ENCODE measurements at regions not wholly inside any gene's neighbourhood (a gene's known extent, or its start where the extent isn't known, plus 50 kb on each side); places are given as distances from the start of the nearest gene placed in this dataset.

- ATAC-seq, result no peak
Observed at GRCh38 chr18:72470391-72470790, 73.8 kb downstream of the CBLN2 start.

DNA sequence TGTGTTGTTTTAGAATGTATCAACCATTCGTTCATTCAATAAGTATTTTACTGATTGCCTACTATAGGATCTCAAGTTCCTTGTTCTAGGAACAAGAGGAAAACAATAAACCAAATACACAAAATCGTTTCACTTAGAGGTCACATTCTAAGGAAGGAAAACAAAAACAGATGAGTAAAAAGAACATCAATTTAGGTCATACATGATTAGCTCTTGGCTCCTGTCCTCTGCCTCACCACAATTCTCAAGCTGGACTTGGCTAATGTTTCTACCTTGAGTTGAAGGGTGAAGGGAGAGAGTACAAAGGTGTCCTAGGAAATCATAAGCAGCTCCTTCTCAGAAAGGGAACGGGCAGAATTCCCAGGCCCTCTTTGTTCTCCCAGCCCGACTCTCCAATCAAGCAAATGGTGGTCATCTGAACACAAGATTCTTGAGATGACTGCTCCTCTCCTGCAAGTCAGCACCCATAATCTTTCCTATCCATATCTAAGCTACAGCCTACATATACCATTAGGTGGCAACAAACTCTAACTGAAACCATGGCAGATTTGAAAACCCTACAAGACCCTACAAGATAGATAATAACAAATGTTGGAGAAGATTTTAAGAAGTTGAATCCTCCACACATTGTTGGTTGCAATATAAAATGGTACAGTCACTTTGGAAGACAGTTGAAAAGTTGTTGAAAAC, 76.0 kb downstream of the CBLN2 start:
- no peak for ATAC-seq

DNA sequence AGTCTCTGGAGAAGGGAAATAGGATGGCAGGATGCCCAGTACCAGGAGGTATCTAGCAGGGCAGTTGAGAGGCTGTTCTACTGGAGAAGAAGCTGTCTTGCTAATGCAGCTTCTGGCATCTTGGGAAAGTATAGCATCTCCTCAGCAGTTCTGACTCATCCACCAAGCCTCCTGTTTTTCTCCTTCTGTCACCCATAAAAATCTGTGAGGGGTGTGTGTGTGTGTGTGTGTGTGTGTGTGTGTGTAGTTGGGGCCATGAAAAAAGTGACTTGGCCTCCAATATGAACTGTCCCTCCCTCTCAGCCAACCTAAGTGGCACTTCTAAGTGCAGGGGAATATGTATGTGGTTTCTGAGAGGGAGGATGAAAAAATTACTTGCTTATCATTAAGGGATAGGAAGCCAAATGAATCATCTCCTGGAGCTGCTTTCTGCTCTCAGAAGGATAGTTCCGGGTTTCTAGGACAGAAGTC, 83.9 kb downstream of the CBLN2 start:
- ATAC-seq, result no peak

DNA sequence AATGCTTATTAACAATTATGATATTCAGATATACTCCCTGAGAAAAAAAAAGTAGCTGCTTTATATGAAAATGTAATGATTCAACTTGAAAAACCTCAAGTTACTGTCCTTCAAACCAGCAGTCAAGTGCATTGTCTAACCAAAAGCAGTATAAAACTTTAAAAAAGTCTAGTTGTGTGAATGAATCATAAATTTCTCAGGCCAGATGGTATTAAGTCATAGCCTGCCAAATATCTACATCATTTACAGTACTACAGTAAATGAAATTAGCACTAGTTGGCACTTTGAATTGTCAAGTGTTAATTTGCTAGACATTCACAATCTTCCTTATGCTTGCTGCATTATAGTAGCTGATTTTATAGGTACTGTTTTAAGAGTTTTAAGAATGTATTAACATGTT, 85.9 kb downstream of the CBLN2 start:
- no peak for ATAC-seq

- ATAC-seq, result no peak
Observed at GRCh38 chr18:72456802-72457201, 87.3 kb downstream of the CBLN2 start.

DNA sequence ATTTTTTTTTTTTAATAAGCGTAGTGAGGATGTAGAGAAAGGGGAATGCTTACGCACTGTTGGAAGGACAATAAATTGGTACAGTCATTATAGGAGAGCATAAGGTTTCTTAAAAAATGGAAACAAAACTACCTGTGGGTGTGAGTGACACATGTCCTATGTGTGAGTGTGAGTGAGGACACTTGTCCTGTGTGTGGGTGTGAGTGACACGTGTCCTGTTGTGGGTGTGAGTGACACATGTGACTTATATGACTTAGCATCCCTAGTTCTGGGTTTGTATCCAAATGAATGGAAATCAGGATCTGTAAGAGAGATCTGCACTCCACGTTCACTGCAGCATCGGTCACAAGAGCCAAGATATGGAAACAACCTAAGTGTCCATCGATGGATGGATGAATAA, 91.8 kb downstream of the CBLN2 start:
- ATAC-seq, result no peak

DNA sequence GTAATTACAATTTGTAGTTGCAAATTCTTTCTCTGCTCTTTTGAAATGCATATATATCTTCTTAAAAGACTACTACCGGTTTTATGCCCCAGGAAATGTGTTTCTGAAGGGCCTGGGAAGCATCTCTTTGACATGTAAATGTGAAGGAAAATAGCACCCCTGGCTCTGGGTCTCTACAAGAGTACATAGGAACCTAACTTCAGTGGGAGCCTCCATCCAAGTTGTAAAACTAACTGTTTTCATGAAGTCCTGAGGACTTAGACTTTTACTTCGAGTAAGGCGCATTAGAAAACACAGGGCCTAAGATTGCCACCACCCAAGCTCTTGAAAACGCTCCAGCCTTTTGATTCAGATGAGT, 99.4 kb downstream of the CBLN2 start:
- ATAC-seq, result no peak

DNA sequence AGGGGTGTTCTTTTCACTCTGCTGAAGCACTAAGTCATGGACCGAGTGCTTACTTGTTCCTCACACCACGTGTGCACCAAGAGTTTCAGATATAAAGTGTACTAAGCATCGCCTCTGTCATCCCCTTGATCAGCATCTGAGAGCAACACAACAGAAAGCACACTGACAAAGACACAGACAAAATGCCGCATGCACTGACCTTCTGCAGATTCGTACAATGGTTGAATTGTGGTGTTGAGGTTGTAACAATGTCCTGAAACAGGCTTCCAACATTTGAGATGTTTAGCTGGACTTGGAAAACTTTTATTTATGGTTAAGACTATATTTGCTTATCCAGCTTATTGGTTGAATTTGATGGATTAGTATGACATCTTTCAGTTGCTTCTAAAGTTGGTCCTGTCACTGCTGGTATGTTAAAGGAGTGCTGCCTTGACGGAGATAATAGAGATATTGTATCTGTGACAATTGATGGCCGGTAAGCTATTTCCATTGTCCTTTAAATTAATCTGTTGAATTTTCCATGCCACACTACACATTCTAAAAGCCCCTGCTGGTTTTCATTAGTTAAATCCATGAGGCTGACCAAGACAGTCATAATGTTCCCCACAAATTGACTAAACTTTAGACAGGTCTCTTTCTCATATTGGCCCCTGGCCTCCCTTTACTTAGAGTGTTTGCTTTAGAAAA, 99.9 kb downstream of the CBLN2 start:
- no peak for ATAC-seq

DNA sequence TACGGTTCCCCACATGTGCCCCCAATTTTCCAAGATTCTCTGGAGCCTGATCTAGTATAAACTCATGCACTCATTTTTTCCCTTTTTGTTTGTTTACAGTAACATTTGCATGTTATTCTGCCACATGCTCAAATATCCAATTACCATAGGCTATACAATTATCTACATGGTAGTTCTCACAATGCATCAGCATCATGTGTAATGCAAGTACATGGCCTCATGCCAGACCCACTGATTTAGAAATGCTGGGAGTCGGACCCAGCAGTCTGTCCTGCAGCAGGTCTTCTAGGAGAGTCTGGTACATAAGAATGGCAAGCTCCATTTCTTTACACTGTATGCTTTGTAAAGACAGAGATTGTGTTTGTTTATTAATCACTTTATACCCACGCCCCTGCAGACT, 107.7 kb downstream of the CBLN2 start:
- ATAC-seq, result no peak

- no peak for ATAC-seq
Observed at GRCh38 chr18:72433756-72434155, 110.4 kb downstream of the CBLN2 start.

- ATAC-seq, result no peak
Observed at GRCh38 chr18:72427721-72428120, 116.4 kb downstream of the CBLN2 start.

DNA sequence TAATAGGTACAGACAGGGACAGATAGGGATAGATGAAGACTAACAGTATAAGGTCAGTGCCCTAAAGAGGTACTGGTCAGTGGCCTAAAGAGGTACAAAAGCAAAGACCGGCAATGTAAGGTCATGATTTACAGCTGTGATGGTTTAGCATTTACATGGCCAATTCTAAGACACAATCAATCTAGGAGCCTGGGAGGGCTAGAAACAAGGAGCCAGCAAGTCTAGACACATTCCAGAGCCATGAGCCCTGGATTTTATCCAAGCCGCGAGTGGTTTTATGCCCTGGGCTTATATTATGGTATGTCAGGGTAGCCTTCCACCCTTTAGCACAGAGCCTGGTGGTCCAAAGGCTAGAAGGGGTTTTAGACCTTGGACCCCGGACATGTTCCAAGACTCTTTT, 124.2 kb downstream of the CBLN2 start:
- no peak for ATAC-seq

DNA sequence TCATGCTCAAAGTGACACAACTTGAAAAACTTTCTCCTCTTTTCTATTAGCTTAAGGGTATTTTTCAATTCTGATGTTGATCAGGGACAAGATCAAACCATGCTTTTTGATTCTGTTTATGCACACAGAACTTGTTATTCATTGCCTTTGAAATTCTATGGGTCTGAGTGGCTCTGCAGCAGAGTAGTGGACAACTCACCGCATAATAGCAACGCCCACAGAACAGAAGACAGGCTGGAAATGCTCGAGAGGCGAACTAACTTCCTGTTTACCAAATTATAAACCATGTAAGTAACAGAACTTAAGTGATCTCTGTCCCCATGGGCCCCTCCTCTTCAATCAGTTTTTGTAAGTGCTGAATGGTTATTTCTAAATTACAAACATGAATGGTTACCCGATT, 131.2 kb downstream of the CBLN2 start:
- ATAC-seq, result no peak

DNA sequence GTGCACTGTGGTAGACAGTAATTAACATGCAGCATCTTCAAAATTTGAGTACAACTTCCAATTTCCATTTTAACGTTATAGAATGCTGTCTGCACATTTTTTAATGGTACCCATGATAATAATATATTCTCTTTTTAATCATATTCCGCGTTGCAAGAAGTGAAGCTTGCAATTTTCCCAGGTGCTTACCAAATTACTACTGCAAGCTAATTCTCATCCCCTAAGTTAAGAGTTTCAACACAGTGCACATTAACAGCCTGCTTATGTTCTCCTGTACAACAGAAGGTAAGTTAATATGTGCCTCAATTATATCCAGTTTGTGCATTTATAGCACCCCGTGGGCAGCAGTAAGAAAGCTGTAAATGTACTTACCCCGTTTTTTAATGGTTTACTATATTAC, 132.9 kb downstream of the CBLN2 start:
- no peak for ATAC-seq

DNA sequence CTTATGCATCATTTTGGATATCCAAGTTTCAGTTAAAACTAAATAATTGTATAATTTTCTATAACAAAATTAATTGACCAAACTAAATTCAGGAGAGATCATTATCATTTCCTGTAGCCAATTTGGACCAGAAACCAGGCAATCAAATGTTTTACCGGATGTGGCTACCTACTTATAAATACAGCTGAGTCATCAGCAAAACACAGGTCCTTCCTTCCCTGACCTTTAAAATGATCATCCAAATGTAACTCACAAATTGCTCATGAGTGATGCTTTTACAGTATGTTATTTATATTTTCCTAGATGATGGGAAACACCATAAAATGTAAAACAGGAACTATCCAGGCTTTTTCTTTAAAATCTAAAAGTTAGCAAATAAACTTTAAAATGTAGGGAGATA, 133.7 kb downstream of the CBLN2 start:
- no peak for ATAC-seq

DNA sequence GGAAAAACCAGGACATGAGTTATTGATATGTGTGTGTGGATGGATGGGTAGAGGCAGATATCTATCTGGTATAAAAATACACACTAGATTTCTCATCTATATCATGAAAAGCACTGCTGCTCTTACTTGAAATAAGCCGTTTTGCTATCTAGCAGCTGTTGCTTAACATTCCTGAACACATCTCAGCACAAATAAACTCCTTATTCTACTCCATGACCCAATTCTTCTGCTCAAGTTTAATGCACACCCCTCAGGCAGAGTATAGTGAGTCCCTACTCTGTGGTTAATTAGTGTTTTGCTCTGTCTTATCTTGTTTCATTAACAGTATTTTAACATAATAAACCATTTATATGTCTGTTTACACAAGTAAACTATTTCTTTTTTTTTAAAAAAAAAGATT, 134.2 kb downstream of the CBLN2 start:
- no peak for ATAC-seq

- no peak for ATAC-seq
Observed at GRCh38 chr18:72407048-72407447, 137.1 kb downstream of the CBLN2 start.

DNA sequence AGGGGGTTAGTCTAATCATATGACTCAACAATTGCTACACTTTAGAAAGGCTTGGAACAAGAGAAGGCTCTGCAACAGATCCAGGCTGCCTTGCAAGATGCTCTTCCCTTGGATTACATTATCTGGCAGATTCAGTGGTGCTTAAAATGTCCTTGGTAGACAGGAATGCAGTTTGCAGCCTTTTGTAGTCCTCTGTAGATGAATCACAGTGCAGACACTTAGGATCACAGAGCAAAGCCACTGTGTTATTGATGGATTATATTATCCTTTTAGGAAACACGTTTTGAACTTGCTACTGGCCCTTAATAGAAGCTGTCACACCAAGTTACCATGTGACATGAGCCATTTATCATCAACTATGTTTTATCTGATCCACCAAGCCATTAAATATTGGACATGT, 152.2 kb downstream of the CBLN2 start:
- no peak for ATAC-seq

DNA sequence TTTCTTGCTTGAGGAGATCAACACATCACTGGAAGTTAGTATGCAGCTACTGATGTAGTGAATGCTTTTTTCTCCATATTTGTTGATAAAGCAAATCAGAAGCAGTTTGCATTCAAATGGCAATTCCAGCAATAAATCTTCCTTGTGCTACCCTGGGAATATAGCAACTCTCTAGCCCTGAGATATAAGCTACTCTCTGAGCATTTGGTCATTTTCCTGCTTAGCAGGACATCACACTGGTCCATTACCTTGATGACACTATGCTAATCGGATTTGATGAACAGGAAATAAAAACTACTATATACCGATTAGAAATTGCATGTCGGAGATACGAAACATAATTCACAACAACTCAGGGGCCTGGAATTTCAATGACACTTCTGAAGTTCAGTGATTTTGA, 152.7 kb downstream of the CBLN2 start:
- ATAC-seq, result no peak

DNA sequence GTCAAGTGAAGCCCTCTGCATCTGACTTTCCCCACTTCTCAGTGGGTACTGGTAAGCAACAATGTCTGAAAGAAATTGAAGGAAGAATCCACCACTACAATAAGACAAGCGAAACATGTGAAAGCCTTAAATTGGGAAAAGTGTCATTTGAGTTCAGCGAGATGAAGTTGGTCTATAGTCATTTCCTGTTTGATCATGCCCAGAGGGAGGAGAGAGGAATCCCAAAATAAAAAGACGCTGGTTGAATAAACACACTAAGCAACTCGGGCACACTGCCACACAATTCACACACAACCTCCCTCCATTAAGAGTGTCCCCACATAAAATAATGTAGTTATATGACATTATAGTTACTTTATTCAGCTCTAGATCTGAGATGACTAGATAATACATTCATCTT, 166.1 kb downstream of the CBLN2 start:
- ATAC-seq, result no peak

GRCh38 chr18:72376256-72376655, 167.9 kb downstream of the CBLN2 start:
- ATAC-seq, result no peak

GRCh38 chr18:72375618-72376017, 168.5 kb downstream of the CBLN2 start:
- ATAC-seq, result no peak

- ATAC-seq, result no peak
Observed at GRCh38 chr18:72372076-72372475, 172.1 kb downstream of the CBLN2 start.

DNA sequence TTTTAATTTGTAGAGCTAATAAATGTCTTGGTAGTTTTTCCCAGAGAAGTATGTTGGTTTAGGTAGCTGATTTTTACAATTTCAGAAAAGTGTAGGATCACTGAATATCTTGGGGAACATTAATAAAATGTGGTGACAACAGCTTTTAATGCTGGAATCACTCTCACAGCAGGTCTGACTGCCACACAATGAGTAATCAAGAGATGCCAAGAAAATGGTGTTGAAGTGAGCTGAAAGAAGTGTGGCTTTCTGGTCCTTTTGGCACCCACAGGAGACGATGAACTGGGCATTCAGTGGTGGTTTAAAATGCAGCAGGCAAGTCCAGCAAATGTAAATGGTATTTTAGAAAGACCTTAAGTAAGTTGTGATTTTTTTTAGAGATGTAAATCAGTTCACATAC, 175.8 kb downstream of the CBLN2 start:
- ATAC-seq, result no peak

DNA sequence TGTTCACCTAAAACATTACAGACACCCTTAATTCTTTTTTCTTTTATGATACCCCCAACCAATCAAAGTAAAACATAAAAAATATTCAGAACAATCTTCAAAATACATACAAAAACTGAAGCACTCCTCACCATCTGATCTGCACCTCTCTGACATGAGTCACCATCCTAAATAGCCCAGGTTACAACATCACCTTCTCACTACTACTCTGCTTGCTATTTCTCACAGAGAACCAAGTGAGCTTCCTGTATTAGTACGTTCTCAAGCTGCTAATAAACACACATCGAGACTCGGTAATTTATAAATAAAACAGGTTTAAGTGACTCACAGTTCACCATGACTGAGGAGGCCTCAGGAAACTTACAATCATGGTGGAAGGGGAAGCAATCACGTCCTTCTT, 183.5 kb downstream of the CBLN2 start:
- no peak for ATAC-seq
